OCI-M1 (cell line): ENCODE measurements at regions not wholly inside any gene's neighbourhood (a gene's known extent, or its start where the extent isn't known, plus 50 kb on each side); places are given as distances from the start of the nearest gene placed in this dataset.

ENCODE experiments used
- DNase-seq: peaks from one replicate; lab custom pipeline; 2025; lab: John Stamatoyannopoulos, UW

GRCh38 chr15:79185199-79185598 is 94.6 kb upstream of the RASGRF1 start:
- peak; percentile 58 for DNase-seq

- DNase-seq = peak; percentile 73
These were observed 93.9 kb upstream of the RASGRF1 start for GRCh38 chr15:79184465-79184892.

DNA sequence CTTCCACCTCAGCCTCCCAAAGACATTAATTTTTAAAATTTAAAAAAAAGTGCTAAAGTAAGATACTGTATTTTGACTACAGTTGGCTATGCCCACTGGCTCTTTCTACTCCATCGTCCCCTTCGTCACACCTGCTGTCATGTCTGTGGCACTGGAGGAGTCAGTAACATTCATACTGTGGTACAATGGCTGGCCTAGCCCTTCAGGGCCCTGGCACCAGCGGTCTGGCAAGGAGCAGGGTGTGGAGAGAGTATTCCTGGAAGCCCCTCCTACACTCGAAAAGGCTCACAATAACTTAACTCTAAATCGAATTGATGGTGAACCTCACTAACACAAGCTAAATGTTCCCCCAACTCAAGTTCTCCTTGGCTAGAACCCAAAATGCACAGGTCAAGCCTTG is 89.7 kb upstream of the RASGRF1 start:
- no peak for DNase-seq

DNA sequence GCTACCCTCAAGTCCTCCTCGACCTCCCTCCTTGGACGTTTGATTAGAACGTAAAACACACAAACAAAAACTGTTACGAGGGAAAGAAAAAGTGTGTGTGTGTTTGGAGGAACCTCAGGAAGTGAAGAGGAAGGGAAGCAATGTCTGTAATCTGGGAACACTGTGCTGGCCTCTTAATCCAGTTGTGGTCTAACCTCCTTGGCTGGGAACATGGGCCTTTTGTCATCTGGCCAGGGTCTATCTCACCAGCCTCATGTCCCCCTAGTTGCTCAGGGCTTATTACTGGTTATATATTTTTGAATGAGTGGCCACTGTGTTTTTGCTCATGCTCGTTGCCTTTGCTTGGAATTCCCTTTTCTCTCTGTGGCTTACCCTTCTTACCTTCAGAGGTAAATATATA is 89.0 kb upstream of the RASGRF1 start:
- DNase-seq = no peak

DNA sequence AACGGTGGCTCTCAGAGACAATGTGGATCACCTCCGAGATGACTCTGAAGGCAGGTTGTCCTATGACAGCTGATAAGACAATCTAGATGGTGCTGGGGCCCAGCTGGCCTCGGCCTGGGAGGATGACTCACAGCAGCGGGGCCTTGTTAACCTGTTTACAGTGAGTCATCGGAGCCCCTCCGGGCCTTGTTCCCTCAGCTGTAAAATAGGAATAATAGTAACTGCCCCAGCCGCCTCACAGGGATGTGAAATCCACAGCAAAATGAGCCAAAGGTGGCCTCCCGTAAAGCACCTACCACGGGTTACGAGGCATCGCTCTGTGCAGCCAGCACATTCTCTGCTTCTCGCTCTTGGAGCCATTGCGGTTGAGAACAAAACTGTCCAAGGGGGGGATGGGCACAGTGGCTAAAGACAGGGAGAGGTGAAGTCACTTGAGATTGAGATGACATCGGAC is 88.6 kb upstream of the RASGRF1 start:
- DNase-seq = no peak

GRCh38 chr15:79178594-79178993 is 88.0 kb upstream of the RASGRF1 start:
- DNase-seq = no peak

GRCh38 chr15:79176151-79176550 is 85.6 kb upstream of the RASGRF1 start:
- DNase-seq = no peak

DNA sequence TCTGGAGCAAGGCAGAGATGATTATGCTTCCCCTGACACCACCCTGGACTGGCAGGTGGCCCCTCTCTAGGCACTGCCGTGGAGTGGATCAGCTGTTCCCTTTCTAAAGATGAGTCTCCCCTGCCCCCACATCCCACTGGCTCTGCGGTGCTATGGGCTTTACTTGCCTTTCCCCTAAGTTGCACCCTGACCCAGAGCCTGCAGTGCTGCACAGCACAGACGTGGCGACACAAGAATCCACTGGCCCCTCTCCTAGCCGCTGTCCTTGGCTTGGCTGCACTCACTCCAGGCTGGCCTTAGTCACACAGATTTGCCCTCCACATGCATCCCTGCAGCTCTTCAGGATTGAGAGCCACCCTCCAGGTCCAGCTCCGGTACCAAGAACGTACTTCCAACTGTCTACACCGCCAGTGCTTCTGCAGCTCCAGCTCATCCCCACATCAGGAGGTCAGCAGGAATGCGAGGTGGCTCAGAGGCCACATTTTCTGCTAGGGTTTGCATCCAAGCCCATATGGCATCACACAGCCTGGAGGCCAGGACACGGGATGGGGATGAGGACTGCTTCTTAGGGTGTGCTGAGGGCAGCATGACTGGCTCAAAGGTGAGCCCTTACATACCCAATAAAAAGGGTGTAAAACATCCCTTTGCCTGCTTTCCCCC is 82.4 kb upstream of the RASGRF1 start:
- DNase-seq = no peak

GRCh38 chr15:79172032-79172481 is 81.5 kb upstream of the RASGRF1 start:
- no peak for DNase-seq

- no peak for DNase-seq
These were observed 80.9 kb upstream of the RASGRF1 start for GRCh38 chr15:79171320-79172031.

GRCh38 chr15:79170256-79170664 is 79.7 kb upstream of the RASGRF1 start:
- DNase-seq = peak; percentile 19

DNA sequence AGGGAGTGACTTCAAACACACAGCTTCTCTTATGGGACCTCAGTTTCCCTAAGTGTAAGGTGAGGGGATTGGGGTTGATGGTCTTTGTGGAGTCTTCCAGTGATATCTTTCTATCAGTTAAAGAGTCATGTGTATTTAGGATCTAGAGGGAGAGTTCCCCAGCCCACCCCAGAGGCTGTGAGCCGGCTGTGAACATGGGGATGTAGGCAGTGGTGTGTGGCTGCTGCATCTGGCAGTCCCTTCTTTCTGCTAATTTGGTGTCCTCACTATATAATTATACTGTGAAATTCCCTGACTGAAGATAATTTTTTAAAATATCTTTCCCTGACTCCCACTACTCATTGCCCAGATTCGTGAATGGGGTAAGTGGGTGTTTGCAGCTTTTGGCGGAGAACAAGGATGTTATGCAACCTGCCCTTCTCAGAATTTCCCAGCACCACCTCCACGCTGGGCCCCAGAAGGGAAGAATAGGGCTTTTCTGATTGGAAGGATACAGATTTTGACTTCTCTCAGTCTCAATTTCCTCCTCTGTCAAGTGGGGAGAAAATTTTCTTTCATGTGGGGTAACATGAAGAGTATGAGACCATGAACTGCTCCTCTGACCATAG is 79.0 kb upstream of the RASGRF1 start:
- DNase-seq = peak; percentile 15

DNA sequence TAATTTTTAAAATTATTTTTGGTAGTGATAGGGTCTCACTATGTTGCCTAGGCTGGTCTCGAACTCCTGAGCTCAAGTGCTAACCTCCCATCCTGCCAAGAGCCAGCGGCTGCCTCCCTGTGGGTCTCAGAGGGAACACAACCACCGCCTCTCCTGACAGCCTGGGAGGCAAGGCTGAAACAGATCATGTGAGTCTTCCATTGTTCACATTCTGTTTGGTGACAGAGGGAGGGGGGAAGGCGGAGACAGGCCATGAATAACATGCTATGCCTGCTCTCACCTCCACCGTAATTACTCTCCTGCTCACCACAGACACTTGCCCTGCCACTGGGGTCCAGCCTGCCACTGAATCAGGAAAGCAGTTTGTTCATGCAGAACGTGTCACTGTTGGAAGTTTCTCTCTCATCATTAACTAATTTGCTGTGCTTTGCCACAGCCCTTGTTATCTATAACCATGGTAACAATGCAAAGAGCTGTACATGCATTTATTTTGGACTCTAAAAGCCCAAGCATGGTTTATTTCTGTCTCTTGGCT is 78.4 kb upstream of the RASGRF1 start:
- DNase-seq = peak; percentile 48

DNA sequence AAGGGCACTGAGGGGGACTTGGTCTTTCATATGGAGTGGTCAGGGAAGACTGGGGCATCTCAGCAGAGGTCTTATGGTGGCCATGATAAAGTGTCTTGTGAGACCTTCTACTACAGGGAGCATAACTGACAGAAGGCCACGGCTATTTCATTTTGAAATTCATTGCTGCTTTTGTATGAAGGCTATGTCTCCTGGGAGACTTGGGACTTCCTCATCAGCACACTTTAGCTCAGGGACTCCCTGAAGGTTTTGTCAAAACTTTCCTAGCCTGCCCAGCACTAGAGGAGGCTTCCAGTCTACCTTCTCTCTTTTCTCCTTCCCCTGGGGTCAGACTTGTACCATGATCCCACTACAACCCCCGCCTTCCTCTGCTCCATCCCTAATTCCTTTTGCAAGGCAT is 77.2 kb upstream of the RASGRF1 start:
- DNase-seq = no peak

DNA sequence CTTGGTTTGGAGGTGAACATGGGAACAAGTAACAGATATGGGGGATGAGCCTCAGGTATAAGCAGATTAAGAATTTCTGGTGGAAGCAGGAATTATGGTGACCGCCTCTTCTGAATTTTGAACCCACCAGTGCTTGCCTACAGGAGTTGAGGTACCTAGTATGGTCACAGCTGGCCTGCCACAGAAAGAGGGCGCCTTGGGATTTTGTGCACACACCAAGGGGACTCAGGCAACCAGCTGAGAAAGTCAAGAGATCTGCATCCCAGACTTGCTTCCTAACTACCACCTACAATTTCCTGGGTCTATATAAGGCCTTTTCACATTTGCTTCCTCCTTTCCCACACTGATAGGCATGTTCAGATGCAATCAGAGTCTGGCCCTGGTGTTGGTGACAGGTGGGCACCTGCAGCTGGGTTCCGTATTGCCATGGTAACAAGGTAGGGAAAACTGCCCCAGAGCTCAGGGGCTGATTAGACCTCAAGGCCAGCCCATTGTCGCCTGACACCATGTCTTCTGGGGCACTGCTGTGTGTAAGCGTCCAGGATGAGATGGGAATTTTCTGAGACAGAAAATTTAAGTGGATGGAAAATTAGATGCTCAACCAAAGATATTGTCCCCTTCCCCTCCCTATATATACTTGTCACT is 75.9 kb upstream of the RASGRF1 start:
- DNase-seq = no peak

- no peak for DNase-seq
These were observed 73.9 kb upstream of the RASGRF1 start for GRCh38 chr15:79164465-79164864.

- DNase-seq = no peak
These were observed 73.5 kb upstream of the RASGRF1 start for GRCh38 chr15:79164043-79164442.

- no peak for DNase-seq
These were observed 72.8 kb upstream of the RASGRF1 start for GRCh38 chr15:79163395-79163794.

DNA sequence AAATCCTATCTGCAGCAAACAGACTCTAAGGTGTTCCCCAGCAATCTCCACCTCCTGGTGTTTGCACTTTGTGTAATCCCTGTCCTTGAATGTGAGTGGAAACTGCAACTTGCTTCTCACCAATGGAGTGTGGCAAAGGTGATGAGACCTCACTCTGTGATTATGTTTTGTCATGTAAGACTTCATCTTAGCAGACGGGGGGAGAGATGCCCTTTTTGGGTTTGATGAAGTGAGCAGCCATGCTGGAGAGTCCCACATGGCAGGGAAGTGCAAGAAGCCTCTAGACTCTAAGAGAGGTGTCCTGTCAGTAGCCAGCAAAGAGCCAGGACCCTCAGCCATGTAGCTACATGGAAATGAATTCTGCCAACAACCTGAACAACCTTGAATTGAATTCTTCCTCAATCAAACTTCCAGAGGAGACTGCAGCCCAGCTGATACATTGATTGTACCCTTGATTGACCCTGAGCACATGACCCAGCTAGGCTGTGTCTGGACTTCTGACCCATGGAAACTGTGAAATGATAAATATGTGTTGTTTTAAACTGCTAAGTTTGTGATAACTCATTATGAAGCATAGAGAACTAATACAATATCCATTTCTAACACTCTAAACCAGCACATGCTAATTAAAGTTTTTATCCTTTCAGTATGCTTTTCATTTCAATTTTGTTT is 71.4 kb upstream of the RASGRF1 start:
- no peak for DNase-seq

GRCh38 chr15:79160211-79160610 is 69.6 kb upstream of the RASGRF1 start:
- DNase-seq = no peak

- no peak for DNase-seq
These were observed 67.3 kb upstream of the RASGRF1 start for GRCh38 chr15:79157631-79158592.
